Heart left ventricle (tissue), 16 donors: ENCODE measurements at regions not wholly inside any gene's neighbourhood (a gene's known extent, or its start where the extent isn't known, plus 50 kb on each side); places are given as distances from the start of the nearest gene placed in this dataset.

ENCODE experiments used
- ATAC-seq, 4 donors: fragments of 200-7000 bp; cut with Tn5 transposase; one replicate each; pipeline ENCODE4 v1.9.1; 2020 to 2022; ENCODE audit warnings: moderate library complexity in 4 of 4, mild to moderate bottlenecking in 3 of 4, moderate number of reproducible peaks in 1 of 4
- DNase-seq, 5 donors: peaks; one replicate each; pipeline ENCODE4 v3.0.0-alpha.2; 2020
- H3K27ac ChIP-seq, 12 donors: fragments of 200-600 bp; sonication (generic) in 4 of 12; one replicate each; pipeline versions ENCODE4 v1.5.0 to v1.8.0; 2016 to 2022; ENCODE audit warnings: mild to moderate bottlenecking in 2 of 12
- H3K27me3 ChIP-seq, 9 donors: fragments of 200-600 bp; sonication (generic) in 2 of 9; one replicate each; pipeline versions ENCODE4 v1.5.1 to v1.8.0; 2016 to 2022; ENCODE audit warnings: mild to moderate bottlenecking in 3 of 9
- H3K36me3 ChIP-seq, 9 donors: fragments of 200-600 bp; sonication (generic) in 2 of 9; one replicate each; pipeline versions ENCODE4 v1.5.0 to v1.8.0; 2018 to 2022; ENCODE audit warnings: mild to moderate bottlenecking in 2 of 9
- H3K4me1 ChIP-seq, 12 donors: fragments of 200-600 bp; sonication (generic) in 4 of 12; one replicate each; pipeline versions ENCODE4 v1.5.0 to v1.8.0; 2016 to 2022; ENCODE audit warnings: mild to moderate bottlenecking in 3 of 12
- H3K4me3 ChIP-seq, 12 donors: fragments of 200-600 bp; sonication (generic) in 4 of 12; one replicate each; pipeline versions ENCODE4 v1.5.0 to v1.8.0; 2017 to 2022; ENCODE audit warnings: mild to moderate bottlenecking in 9 of 12, moderate library complexity in 4 of 12
- H3K9me3 ChIP-seq, 12 donors: fragments of 200-600 bp; sonication (generic) in 4 of 12; one replicate each; pipeline versions ENCODE4 v1.5.0 to v1.8.0; 2016 to 2022; ENCODE audit warnings: mild to moderate bottlenecking in 1 of 12
- POLR2A ChIP-seq, 2 donors: fragments of 450-650 bp; IDR thresholded peaks; one replicate each; pipeline ENCODE4 v1.6.1; 2017; ENCODE audit warnings: antibody characterized with exemption in 2 of 2, mild to moderate bottlenecking in 2 of 2, moderate library complexity in 2 of 2
- WGBS, 4 donors: extraction: QIAGEN DNeasy Blood & Tissue Kit in 2 of 4; methylation state at CpG; one replicate each; pipeline versions ENCODE4 v1.1.5 to v1.1.7; 2013 to 2018; 5-methylcytosine and 5-hydroxymethylcytosine counted together
- intact Hi-C, 10 donors: fragments of 100-400 bp; cut with DNase I; formaldehyde crosslinking; loops; one replicate each; pipeline versions ENCODE4 v1.11.1 to v1.14.2; 2022
- TF ChIP-seq, protein P1 (sequence below), 12 donors: fragments of 200-600 bp; sonication (generic) in 4 of 12; IDR thresholded peaks; one replicate each; pipeline versions ENCODE4 v1.5.0 to v1.8.0; 2018 to 2022; ENCODE audit warnings: antibody characterized with exemption in 12 of 12, mild to moderate bottlenecking in 5 of 12
- donor health status: ischemic (EF 13 %, LVEDD 7.1; RV severe dilation, severe dysfunction).
- donor health status: healthy with polysubstance abuse.
- donor health status: DM: no; HTN: yes; CAD: no.
- donor health status: DM: no; HTN: no; CAD: no.
- donor health status: ischemic (EF 25% LVEDD 6.9; RV normal size, moderate dysfunction).
- donor health status: ischemic (EF 25% LVEDD 5.7; RV mildly dilated, moderate dysfunction).
- donor health status: healthy.
- donor health status: DM: yes; HTN: yes; CAD: no.
- donor health status: ischemic (EF 35%, LVEDD 5.7; RV mildly dilated, moderate dysfunction).
- donor health status: nonischemic (EF 11% LVEDD 7.7; RV severe dilation, severe dysfunction).
- donor health status: DM: yes; HTN: yes; CAD: no.
- donor health status: PGD.
- donor health status: ischemic (EF 29% LVEDD 5.4; RV normal size, mild dysfunction).
- donor health status: nonischemic (EF 23%, LVEDD 6.1; RV moderate dilation, normal function).

DNA sequence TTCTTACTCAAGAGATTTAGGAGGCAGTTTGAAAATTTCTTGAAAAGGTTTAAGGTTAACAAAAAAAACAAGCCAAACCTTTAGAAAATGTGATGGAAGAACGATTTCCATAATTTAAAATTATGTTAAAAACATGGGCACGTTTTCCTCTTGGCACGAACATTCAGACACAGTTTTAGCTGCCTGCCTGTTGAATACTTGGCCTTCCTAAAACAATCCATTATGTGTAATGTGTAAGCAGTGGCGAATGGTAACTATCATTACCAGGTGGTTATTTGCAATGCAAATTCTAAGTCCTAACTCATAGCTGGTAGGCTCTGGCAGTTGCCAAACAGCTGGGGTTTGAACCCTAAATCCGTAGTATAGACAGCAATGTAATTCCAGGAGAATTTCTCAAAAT is 1425.7 kb upstream of the SLC10A2 start:
- intact Hi-C loops: no loop called here
- Histone ChIP-seq H3K36me3 (no peaks in the 10 kb centered on the region), H3K4me3 (no peak overlapping the region), H3K9me3 (peaks cover 0 to 17% (median 0%) of the 10 kb centered on the region in 12 donors), H3K4me1 (no peaks in the 10 kb centered on the region), H3K27me3 (no peaks in the 10 kb centered on the region), H3K27ac (no peak overlapping the region)
- TF ChIP-seq POLR2A (IDR thresholded peaks at IDR 0.05): no peak
- TF ChIP-seq, protein P1, sequence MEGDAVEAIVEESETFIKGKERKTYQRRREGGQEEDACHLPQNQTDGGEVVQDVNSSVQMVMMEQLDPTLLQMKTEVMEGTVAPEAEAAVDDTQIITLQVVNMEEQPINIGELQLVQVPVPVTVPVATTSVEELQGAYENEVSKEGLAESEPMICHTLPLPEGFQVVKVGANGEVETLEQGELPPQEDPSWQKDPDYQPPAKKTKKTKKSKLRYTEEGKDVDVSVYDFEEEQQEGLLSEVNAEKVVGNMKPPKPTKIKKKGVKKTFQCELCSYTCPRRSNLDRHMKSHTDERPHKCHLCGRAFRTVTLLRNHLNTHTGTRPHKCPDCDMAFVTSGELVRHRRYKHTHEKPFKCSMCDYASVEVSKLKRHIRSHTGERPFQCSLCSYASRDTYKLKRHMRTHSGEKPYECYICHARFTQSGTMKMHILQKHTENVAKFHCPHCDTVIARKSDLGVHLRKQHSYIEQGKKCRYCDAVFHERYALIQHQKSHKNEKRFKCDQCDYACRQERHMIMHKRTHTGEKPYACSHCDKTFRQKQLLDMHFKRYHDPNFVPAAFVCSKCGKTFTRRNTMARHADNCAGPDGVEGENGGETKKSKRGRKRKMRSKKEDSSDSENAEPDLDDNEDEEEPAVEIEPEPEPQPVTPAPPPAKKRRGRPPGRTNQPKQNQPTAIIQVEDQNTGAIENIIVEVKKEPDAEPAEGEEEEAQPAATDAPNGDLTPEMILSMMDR (IDR thresholded peaks at IDR 0.05): no peak
- 72 to 81% (median 77%) methylated on average over 5 of the region's 5 CpGs for WGBS, 4 donors
- ATAC-seq (no peak), DNase-seq (no peak)

DNA sequence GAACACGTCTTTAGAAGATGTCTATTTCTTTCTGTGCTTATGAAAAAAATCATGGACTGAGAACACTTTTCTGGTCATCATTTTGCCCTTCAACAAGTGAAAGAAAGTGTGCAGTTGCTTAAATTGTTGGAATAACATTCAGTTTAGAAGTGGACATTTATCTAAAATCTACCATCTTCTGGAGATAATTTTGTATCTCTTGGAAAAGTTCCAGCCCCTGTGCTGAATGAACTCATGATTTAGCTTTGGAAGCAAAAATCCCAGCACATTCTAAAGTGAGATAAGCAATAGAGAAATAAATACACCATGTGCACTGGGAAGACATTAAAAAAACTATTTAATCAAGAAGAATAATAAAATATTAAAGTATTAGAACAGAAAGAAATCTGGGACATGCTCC is 1420.8 kb upstream of the SLC10A2 start:
- no peak for ATAC-seq
- Histone ChIP-seq H3K27me3 (no peaks in the 10 kb centered on the region), H3K4me3 (no peak overlapping the region), H3K9me3 (no peaks in the 10 kb centered on the region), H3K4me1 (no peaks in the 10 kb centered on the region), H3K27ac (no peak overlapping the region), H3K36me3 (no peaks in the 10 kb centered on the region)
- no peak for TF ChIP-seq POLR2A (IDR thresholded peaks at IDR 0.05)
- TF ChIP-seq, protein P1 (IDR thresholded peaks at IDR 0.05): no peak
- DNase-seq: no peak
- WGBS, 4 donors: 24 to 48% (median 29%) methylated on average over 1 of the region's 1 CpG
- intact Hi-C loops: no loop called here

DNA sequence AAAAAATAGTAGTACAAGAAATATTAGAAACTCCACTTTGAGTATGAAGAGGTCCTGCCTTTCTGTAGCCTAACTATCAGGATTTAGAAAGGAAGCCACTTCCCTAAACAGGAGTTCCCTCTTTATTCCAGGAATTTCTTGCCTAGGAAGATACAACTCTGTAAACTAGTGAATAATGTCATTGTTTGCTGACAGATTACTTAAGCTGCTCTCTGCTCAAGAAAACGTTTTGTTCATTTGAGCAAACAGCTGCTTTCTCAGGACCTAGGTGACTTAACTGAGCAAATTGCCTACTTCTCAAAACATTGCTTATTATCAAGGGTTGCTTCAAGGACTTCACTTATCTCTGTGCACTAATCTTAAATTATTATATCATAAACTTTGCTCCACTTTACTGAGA is 1419.4 kb upstream of the SLC10A2 start:
- no peaks in the 10 kb centered on the region for H3K36me3 ChIP-seq
- 5 to 20% (median 15%) methylated on average over 1 of the region's 1 CpG for WGBS, 4 donors
- no peak for DNase-seq
- intact Hi-C loops: no loop called here
- no peaks in the 10 kb centered on the region for H3K27me3 ChIP-seq
- H3K9me3 ChIP-seq: no peaks in the 10 kb centered on the region
- no peak for ATAC-seq
- TF ChIP-seq, protein P1 (IDR thresholded peaks at IDR 0.05): no peak
- no peak for TF ChIP-seq POLR2A (IDR thresholded peaks at IDR 0.05)
- H3K4me3 ChIP-seq: no peak overlapping the region
- no peak overlapping the region for H3K27ac ChIP-seq
- no peaks in the 10 kb centered on the region for H3K4me1 ChIP-seq

DNA sequence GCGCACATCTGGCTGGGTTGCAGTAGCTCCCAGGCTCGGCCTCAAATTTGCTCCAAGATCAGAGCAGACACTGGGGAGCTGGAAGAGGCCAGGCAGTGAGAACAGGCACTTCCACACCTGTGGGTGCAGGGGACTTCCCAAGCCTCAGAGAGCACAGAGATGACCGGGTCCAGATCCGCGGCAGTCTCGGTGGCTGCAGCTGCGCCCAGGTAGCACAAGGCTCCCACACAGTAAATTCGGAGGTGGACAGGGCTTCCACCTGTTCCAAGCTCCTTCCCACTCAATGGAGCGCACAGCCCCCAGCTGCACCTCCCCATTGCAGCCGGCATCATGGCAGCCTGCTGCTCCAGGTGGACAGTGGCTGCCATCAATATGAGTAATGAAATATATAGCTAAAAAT is 1417.4 kb upstream of the SLC10A2 start:
- no peak overlapping the region for H3K4me3 ChIP-seq
- H3K9me3 ChIP-seq: peaks cover 0 to 11% (median 2%) of the 10 kb centered on the region in 12 donors
- ATAC-seq (no peak), DNase-seq (no peak)
- 91 to 95% (median 94%) methylated on average over 9 to 10 of the region's 10 CpGs for WGBS, 4 donors
- intact Hi-C loops: no loop called here
- no peaks in the 10 kb centered on the region for H3K4me1 ChIP-seq
- H3K27me3 ChIP-seq: no peaks in the 10 kb centered on the region
- no peaks in the 10 kb centered on the region for H3K36me3 ChIP-seq
- TF ChIP-seq, protein P1 (IDR thresholded peaks at IDR 0.05): no peak
- TF ChIP-seq POLR2A (IDR thresholded peaks at IDR 0.05): no peak
- H3K27ac ChIP-seq: no peak overlapping the region
